SHP77 treated with DMSO at 0.1 percent for 48 hours (cell line): ENCODE measurements at regions not wholly inside any gene's neighbourhood (a gene's known extent, or its start where the extent isn't known, plus 50 kb on each side); places are given as distances from the start of the nearest gene placed in this dataset.

Source experiments
- DNase-seq: peaks from one replicate; lab custom pipeline; 2025; lab: John Stamatoyannopoulos, UW

- DNase-seq = no peak
Measured at GRCh38 chr6:155994086-155994485, 538.4 kb upstream of the NOX3 start.

DNA sequence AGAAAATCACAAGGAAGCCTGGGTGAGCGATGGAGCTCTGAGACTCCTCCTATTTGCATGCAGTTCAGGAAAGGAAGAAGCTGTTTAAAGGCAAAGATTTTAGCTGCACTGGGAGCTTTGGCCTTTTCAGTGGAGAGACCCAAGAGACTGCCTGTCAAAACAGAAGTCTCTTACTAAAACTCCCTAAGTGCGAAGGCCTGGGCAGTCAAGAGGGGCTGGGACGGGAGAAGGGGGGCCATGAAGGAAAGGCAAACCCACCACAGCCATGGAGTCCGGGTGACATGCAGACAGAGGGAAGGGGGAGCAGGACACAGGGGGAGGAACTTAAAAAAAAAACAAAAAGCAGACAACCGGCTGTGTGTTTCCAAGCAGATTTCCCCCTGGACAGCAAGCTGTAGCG, 537.6 kb upstream of the NOX3 start:
- DNase-seq = no peak

DNA sequence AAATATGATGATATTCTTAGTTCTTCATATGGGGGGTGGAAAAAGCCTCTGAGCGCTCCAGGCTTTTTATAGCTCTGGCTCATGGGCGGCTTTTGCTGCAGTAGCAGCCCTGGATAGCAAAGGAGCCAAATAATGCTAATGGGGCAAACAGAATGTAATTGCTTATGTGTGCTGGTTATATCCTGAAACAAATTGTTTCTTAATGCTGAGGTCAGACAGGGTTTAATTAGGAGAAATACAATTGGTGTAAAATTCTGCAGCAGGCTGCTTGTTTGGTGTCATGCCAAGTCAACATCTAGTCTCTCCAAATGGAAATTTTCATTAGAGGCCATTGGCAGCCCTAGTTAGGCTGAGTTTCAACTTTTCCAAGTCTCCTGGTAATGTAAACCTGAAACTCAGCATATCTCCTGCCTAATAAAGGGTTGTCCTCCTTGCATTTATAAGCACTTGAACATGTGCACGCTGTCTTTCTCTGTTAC, 530.1 kb upstream of the NOX3 start:
- DNase-seq = no peak

- no peak for DNase-seq
Measured at GRCh38 chr6:155980768-155981079, 525.1 kb upstream of the NOX3 start.

GRCh38 chr6:155980014-155980767, 524.6 kb upstream of the NOX3 start:
- DNase-seq = no peak

- no peak for DNase-seq
Measured at GRCh38 chr6:155975506-155975905, 519.9 kb upstream of the NOX3 start.

GRCh38 chr6:155974811-155975323, 519.2 kb upstream of the NOX3 start:
- DNase-seq = no peak

DNA sequence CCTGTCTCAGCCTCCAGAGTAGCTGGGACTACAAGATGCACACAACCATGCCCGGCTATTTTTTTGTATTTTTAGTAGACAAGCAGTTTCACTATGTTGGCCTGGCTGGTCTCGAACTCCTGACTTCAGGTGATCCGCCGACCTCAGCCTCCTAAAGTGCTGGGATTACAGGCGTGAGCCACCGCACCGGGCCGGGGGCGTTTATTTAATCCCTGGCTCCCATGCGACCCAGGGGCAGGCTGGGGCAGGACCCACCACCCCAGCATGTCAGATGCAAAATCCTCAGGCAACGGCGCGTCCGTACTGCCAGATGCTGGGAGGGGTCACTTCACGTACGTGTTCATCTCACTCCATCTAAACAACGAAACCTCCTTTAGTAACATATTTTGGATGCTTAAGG, 518.7 kb upstream of the NOX3 start:
- DNase-seq = no peak

- no peak for DNase-seq
Measured at GRCh38 chr6:155970876-155971708, 515.5 kb upstream of the NOX3 start.

DNA sequence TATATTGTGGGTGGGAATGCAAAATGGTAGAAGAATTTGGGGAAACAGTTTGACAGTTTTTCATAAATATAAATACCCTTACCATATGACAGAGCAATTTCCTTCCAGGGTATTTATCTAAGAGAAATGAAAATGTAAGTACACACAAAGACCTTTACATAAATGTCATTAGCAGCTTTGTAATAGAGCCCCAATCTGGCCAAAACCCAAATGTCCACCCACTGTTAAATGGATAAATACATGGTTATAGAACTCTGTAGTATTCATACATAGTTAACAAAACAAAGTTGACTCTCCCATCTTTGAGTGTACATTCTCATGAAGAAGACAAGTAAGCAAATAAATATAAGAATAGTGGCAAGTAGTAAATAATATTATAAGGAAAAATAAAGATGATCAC, 514.8 kb upstream of the NOX3 start:
- no peak for DNase-seq

GRCh38 chr6:155968921-155969320, 513.3 kb upstream of the NOX3 start:
- DNase-seq = no peak

- no peak for DNase-seq
Measured at GRCh38 chr6:155967322-155967721, 511.7 kb upstream of the NOX3 start.

GRCh38 chr6:155964544-155964943, 508.9 kb upstream of the NOX3 start:
- no peak for DNase-seq

- no peak for DNase-seq
Measured at GRCh38 chr6:155962276-155962675, 506.6 kb upstream of the NOX3 start.

DNA sequence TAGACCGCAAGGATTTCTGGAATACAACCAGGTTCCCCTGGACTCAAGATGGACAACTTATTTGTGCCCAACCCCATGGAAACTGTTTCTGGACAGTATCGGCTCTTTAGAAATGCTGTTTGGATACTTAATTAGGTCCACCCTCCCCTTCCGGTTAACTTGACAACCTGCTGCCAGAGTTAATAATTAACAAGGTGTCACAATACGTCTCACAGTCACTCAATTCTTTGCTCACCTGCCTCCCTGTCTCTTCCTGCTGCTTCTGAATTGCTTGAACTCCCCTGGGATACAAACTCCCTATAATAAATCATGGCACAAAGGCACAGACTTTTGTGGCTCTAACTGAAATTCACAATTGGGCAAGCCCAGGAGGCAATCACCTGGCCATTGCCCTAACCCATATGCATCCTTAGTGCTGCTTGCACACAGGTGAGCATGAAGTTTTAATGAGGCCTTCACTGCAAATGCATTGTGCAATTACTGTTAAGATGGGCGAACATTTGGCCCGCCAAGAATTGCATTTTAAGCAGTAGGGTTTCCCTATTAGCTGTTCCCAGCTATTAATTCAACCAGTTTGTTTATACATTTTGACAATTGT, 504.4 kb upstream of the NOX3 start:
- no peak for DNase-seq

DNA sequence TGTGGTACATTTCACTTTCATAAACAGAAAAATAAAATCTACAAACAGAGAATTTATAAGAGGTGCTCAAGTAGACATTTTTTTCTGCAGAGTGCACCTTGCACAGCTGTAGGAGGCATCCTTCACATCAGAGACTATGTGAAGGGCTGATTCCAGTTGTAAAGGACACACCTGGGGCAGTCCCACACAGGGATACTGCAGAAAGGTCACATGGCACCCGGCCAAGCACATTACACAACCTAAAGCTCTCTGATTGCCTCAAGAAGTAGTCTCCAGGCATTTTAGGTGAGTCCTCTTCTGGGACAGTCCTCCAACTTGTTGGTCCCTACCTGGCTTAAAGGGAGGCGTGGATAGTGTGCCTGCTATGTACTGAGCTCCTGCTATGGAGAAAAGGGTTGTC, 502.9 kb upstream of the NOX3 start:
- DNase-seq = no peak

DNA sequence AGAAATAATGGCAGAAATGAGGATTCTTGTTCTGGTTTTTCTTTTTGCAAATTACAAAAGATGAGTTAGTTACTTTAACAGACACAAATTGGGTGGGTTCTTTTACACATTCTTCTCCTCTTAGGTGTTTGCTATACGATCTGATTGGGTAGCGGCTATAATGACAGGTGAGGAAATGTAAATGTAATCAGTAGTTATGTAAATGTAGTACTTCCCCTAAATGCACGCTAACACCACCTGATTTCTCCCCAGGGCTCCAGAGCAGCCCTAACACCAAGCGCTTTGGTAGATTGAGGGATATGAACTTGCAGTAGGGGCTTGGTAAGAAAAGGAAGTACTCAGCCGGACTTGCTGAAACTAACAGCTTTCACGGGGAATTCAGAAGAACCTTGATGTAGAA, 499.4 kb upstream of the NOX3 start:
- no peak for DNase-seq

- no peak for DNase-seq
Measured at GRCh38 chr6:155954149-155954548, 498.5 kb upstream of the NOX3 start.

- no peak for DNase-seq
Measured at GRCh38 chr6:155949256-155949655, 493.6 kb upstream of the NOX3 start.

DNA sequence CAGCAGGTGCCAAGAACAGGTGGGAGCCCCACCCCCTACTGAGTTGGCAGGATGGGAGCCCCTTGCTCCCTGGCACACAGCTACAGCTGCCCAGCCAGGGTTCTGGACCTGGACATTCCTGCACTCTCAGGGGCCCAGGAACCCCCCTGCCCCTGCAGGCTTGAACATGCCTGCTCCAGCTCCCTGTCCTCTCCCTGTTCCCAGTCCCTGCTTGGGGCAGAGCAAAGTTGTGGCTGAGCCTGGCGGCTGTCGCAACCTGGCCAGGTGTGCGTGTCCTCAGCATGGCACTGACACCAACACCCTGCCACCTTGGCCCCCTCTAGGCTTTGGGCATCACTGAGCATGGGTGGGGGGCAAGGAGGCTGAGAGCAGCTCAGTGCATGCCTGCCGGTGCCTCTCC, 491.2 kb upstream of the NOX3 start:
- no peak for DNase-seq

DNA sequence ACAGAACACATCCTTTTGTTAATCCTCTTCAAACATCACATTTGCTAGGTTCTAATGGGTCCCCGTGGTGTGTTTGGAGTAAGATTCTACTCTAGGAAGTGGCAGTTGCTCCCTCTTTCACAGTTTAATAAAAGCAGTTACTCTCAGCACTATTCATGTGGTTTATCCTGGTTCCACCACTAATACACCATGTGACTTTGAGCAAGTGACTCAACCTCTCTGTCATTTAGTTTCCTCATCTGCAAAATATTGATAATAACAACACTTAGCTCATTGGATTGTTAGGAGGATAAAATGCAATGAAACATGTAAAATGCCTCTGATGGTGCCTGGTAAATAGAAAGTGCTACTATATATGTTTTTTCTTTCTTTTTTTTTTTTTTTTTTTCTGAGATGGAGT, 488.0 kb upstream of the NOX3 start:
- no peak for DNase-seq

- DNase-seq = no peak
Measured at GRCh38 chr6:155939253-155939652, 483.6 kb upstream of the NOX3 start.

GRCh38 chr6:155936551-155936950, 480.9 kb upstream of the NOX3 start:
- no peak for DNase-seq
